ENCODE measurements at regions not wholly inside any gene's neighbourhood (a gene's known extent, or its start where the extent isn't known, plus 50 kb on each side); places are given as distances from the start of the nearest gene placed in this dataset.
"Not testable (repeated sequence)": the region's sequence is repeated elsewhere in the genome, so short reads cannot be mapped to it uniquely, and the experiment has no call there.

- no peak for DNase-seq (ENCODE audit: low read depth, low spot score)
Observed at GRCh38 chr2:14752295-14752694, 119.8 kb downstream of the LRATD1 start.

- DNase-seq (ENCODE audit: low read depth, low spot score), result no peak
Observed at GRCh38 chr2:14756122-14756541, 123.6 kb downstream of the LRATD1 start.

GRCh38 chr2:14756981-14757657, 124.6 kb downstream of the LRATD1 start:
- no peak for DNase-seq (ENCODE audit: low read depth, low spot score)

- no peak for DNase-seq (ENCODE audit: low read depth, low spot score)
Observed at GRCh38 chr2:14759082-14759481, 126.6 kb downstream of the LRATD1 start.

- DNase-seq (ENCODE audit: low read depth, low spot score), result no peak
Observed at GRCh38 chr2:14760169-14760568, 127.7 kb downstream of the LRATD1 start.

- no peak for DNase-seq (ENCODE audit: low read depth, low spot score)
Observed at GRCh38 chr2:14761118-14761517, 128.6 kb downstream of the LRATD1 start.

GRCh38 chr2:14773696-14774095, 141.2 kb downstream of the LRATD1 start:
- no peak for DNase-seq (ENCODE audit: low read depth, low spot score)

GRCh38 chr2:14774436-14774968, 142.0 kb downstream of the LRATD1 start:
- no peak for DNase-seq (ENCODE audit: low read depth, low spot score)

- no peak for DNase-seq (ENCODE audit: low read depth, low spot score)
Observed at GRCh38 chr2:14776216-14776615, 143.7 kb downstream of the LRATD1 start.

- no peak for DNase-seq (ENCODE audit: low read depth, low spot score)
Observed at GRCh38 chr2:14778015-14778414, 145.5 kb downstream of the LRATD1 start.

GRCh38 chr2:14779252-14779651, 146.7 kb downstream of the LRATD1 start:
- DNase-seq (ENCODE audit: low read depth, low spot score), result no peak

GRCh38 chr2:14781142-14781541, 148.6 kb downstream of the LRATD1 start:
- no peak for DNase-seq (ENCODE audit: low read depth, low spot score)

GRCh38 chr2:14788814-14789213, 156.3 kb downstream of the LRATD1 start:
- DNase-seq (ENCODE audit: low read depth, low spot score), result not testable (repeated sequence)

- no peak for DNase-seq (ENCODE audit: low read depth, low spot score)
Observed at GRCh38 chr2:14790041-14790640, 157.6 kb downstream of the LRATD1 start.

GRCh38 chr2:14803994-14804393, 171.5 kb downstream of the LRATD1 start:
- DNase-seq (ENCODE audit: low read depth, low spot score), result no peak

GRCh38 chr2:14804902-14805301, 172.4 kb downstream of the LRATD1 start:
- no peak for DNase-seq (ENCODE audit: low read depth, low spot score)

- DNase-seq (ENCODE audit: low read depth, low spot score), result no peak
Observed at GRCh38 chr2:14806613-14807012, 174.1 kb downstream of the LRATD1 start.

- DNase-seq (ENCODE audit: low read depth, low spot score), result no peak
Observed at GRCh38 chr2:14815201-14815600, 182.7 kb downstream of the LRATD1 start.

- DNase-seq (ENCODE audit: low read depth, low spot score), result no peak
Observed at GRCh38 chr2:14816069-14817060, 183.8 kb downstream of the LRATD1 start.

- DNase-seq (ENCODE audit: low read depth, low spot score), result no peak
Observed at GRCh38 chr2:14817848-14818247, 185.3 kb downstream of the LRATD1 start.

GRCh38 chr2:14826518-14826917, 194.0 kb downstream of the LRATD1 start:
- no peak for DNase-seq (ENCODE audit: low read depth, low spot score)
